A549 (cell line): ENCODE measurements at regions not wholly inside any gene's neighbourhood (a gene's known extent, or its start where the extent isn't known, plus 50 kb on each side); places are given as distances from the start of the nearest gene placed in this dataset.

Source experiments
- ATAC-seq, 2 experiments: fragments of 200-7000 bp in 1 of 2; fragments of >200 bp in 1 of 2; cut with Nextera tagmentation in 1 of 2; cut with Tn5 transposase in 1 of 2; 3 replicates each; pipeline versions ENCODE4 v1.8.0 to v1.9.1; 2018 to 2020; ENCODE audit warnings: mild to moderate bottlenecking in 1 of 2, moderate library complexity in 1 of 2
- CTCF ChIA-PET: fragments of 300-600 bp; sonication (Branson Sonifier 250); formaldehyde crosslinking; extraction: SDS; loops from one replicate; lab custom pipeline; 2021; ENCODE audit warnings: antibody characterized with exemption, inconsistent platforms; lab: Yijun Ruan, JAX
- POLR2A ChIA-PET: fragments of 350-600 bp; formaldehyde crosslinking; extraction: SDS; loops from one replicate; lab custom pipeline; 2021; ENCODE audit warnings: antibody characterized with exemption, inconsistent platforms; lab: Yijun Ruan, JAX
- DNase-seq, 2 experiments: peaks; one replicate each; pipeline versions ENCODE4 v3.0.0 to v3.0.0-alpha.2; 2011 to 2016; ENCODE audit warnings: low read depth in 1 of 2, low spot score in 1 of 2
- FAIRE-seq: peaks from 2 replicates; lab custom pipeline; 2011; peaks lifted over from hg19 to GRCh38; lab: Jason Lieb, UNC
- H3K27ac ChIP-seq, 2 experiments: fragments of >200 bp; sonication (Bioruptor Twin); formaldehyde crosslinking; 3 replicates each; pipeline ENCODE4 v1.5.1; 2016 to 2017
- H3K4me1 ChIP-seq: fragments of >200 bp; sonication (Bioruptor Twin); formaldehyde crosslinking; 3 replicates; pipeline ENCODE4 v1.6.1; 2016
- H3K4me2 ChIP-seq: fragments of >200 bp; sonication (Bioruptor Twin); formaldehyde crosslinking; 3 replicates; pipeline ENCODE4 v1.6.1; 2016
- H3K4me3 ChIP-seq: fragments of >200 bp; sonication (Bioruptor Twin); formaldehyde crosslinking; 3 replicates; pipeline ENCODE4 v1.5.1; 2016
- H3K9me3 ChIP-seq: fragments of >200 bp; sonication (Bioruptor Twin); formaldehyde crosslinking; 3 replicates; pipeline ENCODE4 v1.6.1; 2016
- ATOH8 ChIP-seq: fragments of 250-450 bp; sonication (Bioruptor Pico); IDR thresholded peaks from 2 replicates; pipeline ENCODE4 v1.5.0; 2020; ENCODE audit warnings: low read depth, mild to moderate bottlenecking, moderate library complexity
- CBX2 ChIP-seq: fragments of 200-600 bp; sonication (generic); IDR thresholded peaks from 2 replicates; pipeline ENCODE4 v1.6.1; 2016; ENCODE audit warnings: low read depth, mild to moderate bottlenecking, borderline replicate concordance
- CEBPB ChIP-seq, 2 experiments: fragments of >200 bp in 1 of 2; sonication (Bioruptor Twin) in 1 of 2; formaldehyde crosslinking in 1 of 2; IDR thresholded peaks; 2 replicates each; pipeline ENCODE4 v1.6.1; 2012 to 2016
- EHF ChIP-seq: fragments of 250-450 bp; sonication (Bioruptor Pico); IDR thresholded peaks from 2 replicates; pipeline ENCODE4 v1.5.0; 2020; ENCODE audit warnings: mild to moderate bottlenecking
- EP300 ChIP-seq, 2 experiments: fragments of >200 bp; sonication (Bioruptor Twin); formaldehyde crosslinking; IDR thresholded peaks; 2 replicates in 1 of 2; 3 replicates in 1 of 2; pipeline ENCODE4 v1.6.1; 2016 to 2017
- FOSB ChIP-seq: fragments of 250-450 bp; sonication (Bioruptor Pico); IDR thresholded peaks from 2 replicates; pipeline ENCODE4 v1.5.0; 2020; ENCODE audit warnings: mild to moderate bottlenecking, moderate library complexity
- FOSL2 ChIP-seq, 2 experiments: fragments of 450-650 bp in 1 of 2; fragments of >200 bp in 1 of 2; sonication (Bioruptor Twin) in 1 of 2; formaldehyde crosslinking; IDR thresholded peaks; 2 replicates each; pipeline versions ENCODE4 v1.5.0 to v1.6.1; 2016 to 2020; ENCODE audit warnings: mild to moderate bottlenecking in 1 of 2, moderate library complexity in 1 of 2
- FOXS1 ChIP-seq: fragments of 250-450 bp; sonication (Bioruptor Pico); IDR thresholded peaks from 2 replicates; pipeline ENCODE4 v1.5.0; 2020; ENCODE audit warnings: mild to moderate bottlenecking, moderate library complexity
- GATA3 ChIP-seq: IDR thresholded peaks from 2 replicates; pipeline ENCODE4 v1.6.1; 2012; ENCODE audit warnings: borderline replicate concordance
- HES2 ChIP-seq: fragments of >200 bp; sonication (Bioruptor Twin); formaldehyde crosslinking; IDR thresholded peaks from 2 replicates; pipeline ENCODE4 v1.6.1; 2016
- HEYL ChIP-seq: fragments of 250-450 bp; sonication (Bioruptor Pico); IDR thresholded peaks from 2 replicates; pipeline ENCODE4 v1.8.0; 2021; ENCODE audit warnings: mild to moderate bottlenecking, moderate library complexity
- HMGXB4 ChIP-seq: fragments of 250-450 bp; sonication (Bioruptor Pico); IDR thresholded peaks from 2 replicates; pipeline ENCODE4 v1.5.0; 2021; ENCODE audit warnings: mild to moderate bottlenecking, moderate library complexity, borderline replicate concordance
- HOXA7 ChIP-seq: fragments of 250-450 bp; sonication (Bioruptor Pico); IDR thresholded peaks from 2 replicates; pipeline ENCODE4 v1.5.0; 2020; ENCODE audit warnings: mild to moderate bottlenecking, moderate library complexity
- MAFK ChIP-seq: fragments of 450-650 bp; IDR thresholded peaks from 2 replicates; pipeline ENCODE4 v1.6.1; 2014; ENCODE audit not compliant: partially characterized antibody
- MAX ChIP-seq: IDR thresholded peaks from 2 replicates; pipeline ENCODE4 v1.6.1; 2012
- MAZ ChIP-seq: fragments of 150-350 bp; IDR thresholded peaks from 2 replicates; pipeline ENCODE4 v1.6.1; 2014; ENCODE audit warnings: antibody characterized with exemption, low read depth, low read length, borderline replicate concordance
- NFE2L2 ChIP-seq: fragments of 150-350 bp; conservative IDR thresholded peaks from 2 replicates; pipeline ENCODE4 v1.6.1; 2014; ENCODE audit warnings: low read length
- NR3C1 ChIP-seq: fragments of >200 bp; sonication (Bioruptor Twin); formaldehyde crosslinking; IDR thresholded peaks from 3 replicates; pipeline ENCODE4 v1.6.1; 2017
- PBX3 ChIP-seq: IDR thresholded peaks from 2 replicates; pipeline ENCODE4 v1.6.1; 2012
- RARB ChIP-seq: fragments of 250-450 bp; sonication (Bioruptor Pico); IDR thresholded peaks from 2 replicates; pipeline ENCODE4 v1.8.0; 2021; ENCODE audit warnings: mild to moderate bottlenecking, moderate library complexity
- RCOR1 ChIP-seq: fragments of 150-350 bp; IDR thresholded peaks from 2 replicates; pipeline ENCODE4 v1.6.1; 2014; ENCODE audit warnings: antibody characterized with exemption, low read length, low read depth
- REST ChIP-seq: fragments of 200-600 bp; sonication (generic); IDR thresholded peaks from 2 replicates; pipeline ENCODE4 v1.6.1; 2016; ENCODE audit warnings: antibody characterized with exemption, mild to moderate bottlenecking, moderate library complexity
- SMC3 ChIP-seq: fragments of >200 bp; sonication (Bioruptor Twin); formaldehyde crosslinking; IDR thresholded peaks from 3 replicates; pipeline ENCODE4 v1.6.1; 2018; ENCODE audit warnings: inconsistent platforms
- SREBF2 ChIP-seq: fragments of 450-650 bp; IDR thresholded peaks from 2 replicates; pipeline ENCODE4 v1.6.1; 2014; ENCODE audit warnings: mild to moderate bottlenecking, moderate library complexity
- TFCP2L1 ChIP-seq: fragments of 250-450 bp; sonication (Bioruptor Pico); IDR thresholded peaks from 2 replicates; pipeline ENCODE4 v1.5.0; 2021; ENCODE audit warnings: mild to moderate bottlenecking
- TP53 ChIP-seq: fragments of 250-450 bp; sonication (Bioruptor Pico); IDR thresholded peaks from 2 replicates; pipeline ENCODE4 v1.5.0; 2021; ENCODE audit warnings: mild to moderate bottlenecking, moderate library complexity
- ZC3H11A ChIP-seq: fragments of 450-650 bp; IDR thresholded peaks from 2 replicates; pipeline ENCODE4 v1.6.1; 2014; ENCODE audit warnings: antibody characterized with exemption, mild to moderate bottlenecking
- ZFP36 ChIP-seq: fragments of 450-650 bp; IDR thresholded peaks from 2 replicates; pipeline ENCODE4 v1.6.1; 2014; ENCODE audit warnings: borderline replicate concordance; ENCODE audit not compliant: partially characterized antibody
- ZNF302 ChIP-seq: fragments of 250-450 bp; sonication (Bioruptor Pico); IDR thresholded peaks from 2 replicates; pipeline ENCODE4 v1.9.0; 2021; ENCODE audit warnings: inconsistent platforms, mild to moderate bottlenecking, moderate library complexity
- WGBS: methylation state at CpG from one replicate; pipeline ENCODE4 v1.1.6; 2017; ENCODE audit errors: missing lambda C conversion rate; 5-methylcytosine and 5-hydroxymethylcytosine counted together

- POLR2A ChIA-PET, result no interaction called here
- Histone ChIP-seq H3K4me3 (no peak overlapping the region), H3K27ac (no peak overlapping the region), H3K9me3 (no peaks in the 10 kb centered on the region), H3K4me2 (no peak overlapping the region), H3K4me1 (no peaks in the 10 kb centered on the region)
- FAIRE-seq (no peak), ATAC-seq (no peak), DNase-seq (no peak)
- CTCF ChIA-PET, result interaction anchor here (0.8 kb wide), 1 partner anchor 154 kb away, joined by 3 read pairs; no protein-coding TSS in a partner anchor
- 25% methylated on average over 6 of the region's 6 CpGs for WGBS
- TF ChIP-seq ZNF302 (CRISPR knock-in tag), result no peak
- TF ChIP-seq ZC3H11A, result no peak
- TF ChIP-seq GATA3, result no peak
- no peak for TF ChIP-seq TP53 (CRISPR knock-in tag)
- no peak for TF ChIP-seq TFCP2L1
- TF ChIP-seq SMC3, result no peak
- TF ChIP-seq MAFK, result no peak
- no peak for TF ChIP-seq MAX
- no peak for TF ChIP-seq CBX2
- TF ChIP-seq MAZ, result no peak
- no peak for TF ChIP-seq ZFP36
- no peak for TF ChIP-seq NR3C1
- no peak for TF ChIP-seq FOXS1 (CRISPR knock-in tag)
- TF ChIP-seq NFE2L2, result no peak
Measured at GRCh38 chr20:16166737-16167136, 406.5 kb downstream of the KIF16B start.

GRCh38 chr20:16158976-16159286 lies 414.3 kb downstream of the KIF16B start:
- no peak overlapping the region for H3K27ac ChIP-seq
- no peak for TF ChIP-seq EP300 (IDR thresholded peaks at IDR 0.05)
- TF ChIP-seq FOSL2 (IDR thresholded peaks at IDR 0.05), result no peak
- no peak for TF ChIP-seq FOSL2 (CRISPR knock-in tag; IDR thresholded peaks at IDR 0.05)
- no peak for TF ChIP-seq HES2
- no peak for TF ChIP-seq RARB
- TF ChIP-seq HEYL, result no peak
- no peak for TF ChIP-seq ATOH8
- TF ChIP-seq EHF (CRISPR knock-in tag), result no peak
- TF ChIP-seq PBX3, result no peak
- no peak for TF ChIP-seq FOXS1 (CRISPR knock-in tag)
- no peak for TF ChIP-seq RCOR1
- no peak for TF ChIP-seq FOSB (CRISPR knock-in tag)
- no peak for TF ChIP-seq HMGXB4 (CRISPR knock-in tag)
- no peak for TF ChIP-seq SREBF2
- no peak for TF ChIP-seq CEBPB (IDR thresholded peaks at IDR 0.05)
- TF ChIP-seq HOXA7, result no peak
- TF ChIP-seq REST, result no peak
- no peak for TF ChIP-seq MAX
- WGBS, result 0% methylated on average over 2 of the region's 2 CpGs
- ATAC-seq (no peak), DNase-seq (no peak), FAIRE-seq (no peak)
- H3K4me3 ChIP-seq, result no peak overlapping the region
- H3K4me2 ChIP-seq, result no peak overlapping the region
- H3K9me3 ChIP-seq, result peaks cover 4% of the 10 kb centered on the region; the same call in 1 of the 3 replicates
- H3K4me1 ChIP-seq, result no peaks in the 10 kb centered on the region
- ChIA-PET POLR2A (no interaction called here), CTCF (interaction anchor here (1.0 to 1.2 kb wide), 2 partner anchors 14 to 57 kb away, joined by 3 read pairs; no protein-coding TSS in a partner anchor)
